ENCODE measurements at regions not wholly inside any gene's neighbourhood (a gene's known extent, or its start where the extent isn't known, plus 50 kb on each side); places are given as distances from the start of the nearest gene placed in this dataset.

DNA sequence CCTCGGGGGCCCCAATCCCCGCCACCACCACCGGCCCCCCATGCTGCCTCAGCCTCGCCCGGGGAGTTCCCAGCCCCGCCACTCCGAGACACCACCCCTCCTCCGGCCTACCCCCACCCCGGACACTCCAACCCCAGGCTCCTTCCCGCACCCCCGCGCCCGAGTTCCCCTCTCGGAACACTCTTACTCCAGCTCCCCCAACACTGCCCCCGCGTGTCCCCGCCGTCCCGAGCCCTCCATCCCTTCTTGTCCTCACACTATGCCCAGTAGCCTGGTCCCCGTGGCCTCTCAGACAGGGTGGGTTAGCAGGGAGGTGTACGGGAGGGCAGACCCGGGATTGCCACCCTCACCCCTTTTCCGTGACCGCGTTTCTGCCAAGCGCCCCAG lies 276.1 kb downstream of the BCOR start:
- dilution Hi-C loops (cut with MboI; ENCODE audit: extremely low pct_ligation_motif_present, low sequenced_read_pairs): no loop called here
- H3K4me3 ChIP-seq (ENCODE audit: control insufficient read depth in 2 of 3, extremely low read depth in 1 of 3, insufficient read depth in 2 of 3, low read depth in 1 of 3, low read length in 3 of 3): no peak overlapping the region

DNA sequence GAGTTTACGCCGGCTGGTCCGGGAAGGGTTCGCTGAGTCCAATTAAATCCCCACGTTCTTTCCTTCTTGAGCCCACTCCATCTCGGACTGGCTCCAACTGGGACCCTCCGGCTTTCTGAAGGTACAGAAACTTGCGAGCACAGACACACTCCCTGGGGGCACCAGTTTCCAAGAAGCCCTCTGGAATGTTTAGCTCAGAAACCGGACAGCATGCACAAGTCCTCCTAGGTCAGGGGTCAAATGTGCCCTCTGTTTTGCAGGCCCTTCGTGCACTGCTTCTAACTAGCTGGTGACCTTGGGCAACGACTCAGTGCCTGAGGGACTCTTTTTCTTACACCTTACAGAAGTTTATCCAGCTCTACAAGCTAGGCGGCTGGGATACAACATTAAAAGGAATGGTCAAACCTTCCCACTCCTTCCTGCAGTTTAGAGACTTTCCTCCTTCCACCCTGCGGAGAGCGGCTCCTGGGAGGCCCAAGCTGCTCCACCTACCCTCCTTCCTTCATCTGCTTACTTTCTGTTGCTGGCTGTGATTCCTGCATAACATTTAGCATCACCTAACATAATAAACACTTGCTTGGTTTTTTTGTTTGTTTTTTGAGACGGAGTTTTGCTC lies 275.5 kb downstream of the BCOR start:
- H3K9me1 ChIP-seq (ENCODE audit: control insufficient read depth, extremely low read depth, insufficient read depth, low read length): no peaks in the 10 kb centered on the region
- H3K27ac ChIP-seq (ENCODE audit: control insufficient read depth, insufficient read depth, low read length): no peak overlapping the region
- no peaks in the 10 kb centered on the region for H3K4me1 ChIP-seq (ENCODE audit: control insufficient read depth, extremely low read depth, insufficient read depth, low read length)
- no peak for DNase-seq (ENCODE audit: low read depth, low spot score)
- H2AFZ ChIP-seq (ENCODE audit: control insufficient read depth, low read length): no peak overlapping the region
- FAIRE-seq: no peak
- H3K4me2 ChIP-seq (ENCODE audit: control insufficient read depth, extremely low read depth, insufficient read depth, low read depth, low read length): no peak overlapping the region
- no peaks in the 10 kb centered on the region for H3K9me3 ChIP-seq (ENCODE audit: control insufficient read depth, low read depth, low read length)
- H3K27me3 ChIP-seq (ENCODE audit: control insufficient read depth, extremely low read depth, insufficient read depth, low read length): peaks cover 9% of the 10 kb centered on the region
- H4K20me1 ChIP-seq (ENCODE audit: control insufficient read depth, extremely low read depth, insufficient read depth, low read length): no peaks in the 10 kb centered on the region
- H3K4me3 ChIP-seq (ENCODE audit: control insufficient read depth in 2 of 3, extremely low read depth in 1 of 3, insufficient read depth in 2 of 3, low read depth in 1 of 3, low read length in 3 of 3): no peak overlapping the region
- H3K79me2 ChIP-seq (ENCODE audit: control insufficient read depth, insufficient read depth, low read length): no peaks in the 10 kb centered on the region
- dilution Hi-C loops (cut with MboI; ENCODE audit: extremely low pct_ligation_motif_present, low sequenced_read_pairs): no loop called here
- no peak for TF ChIP-seq EZH2 (IDR thresholded peaks at IDR 0.05; ENCODE audit: low read length)
- TF ChIP-seq, protein P1, sequence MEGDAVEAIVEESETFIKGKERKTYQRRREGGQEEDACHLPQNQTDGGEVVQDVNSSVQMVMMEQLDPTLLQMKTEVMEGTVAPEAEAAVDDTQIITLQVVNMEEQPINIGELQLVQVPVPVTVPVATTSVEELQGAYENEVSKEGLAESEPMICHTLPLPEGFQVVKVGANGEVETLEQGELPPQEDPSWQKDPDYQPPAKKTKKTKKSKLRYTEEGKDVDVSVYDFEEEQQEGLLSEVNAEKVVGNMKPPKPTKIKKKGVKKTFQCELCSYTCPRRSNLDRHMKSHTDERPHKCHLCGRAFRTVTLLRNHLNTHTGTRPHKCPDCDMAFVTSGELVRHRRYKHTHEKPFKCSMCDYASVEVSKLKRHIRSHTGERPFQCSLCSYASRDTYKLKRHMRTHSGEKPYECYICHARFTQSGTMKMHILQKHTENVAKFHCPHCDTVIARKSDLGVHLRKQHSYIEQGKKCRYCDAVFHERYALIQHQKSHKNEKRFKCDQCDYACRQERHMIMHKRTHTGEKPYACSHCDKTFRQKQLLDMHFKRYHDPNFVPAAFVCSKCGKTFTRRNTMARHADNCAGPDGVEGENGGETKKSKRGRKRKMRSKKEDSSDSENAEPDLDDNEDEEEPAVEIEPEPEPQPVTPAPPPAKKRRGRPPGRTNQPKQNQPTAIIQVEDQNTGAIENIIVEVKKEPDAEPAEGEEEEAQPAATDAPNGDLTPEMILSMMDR (optimal IDR thresholded peaks at IDR 0.05 in 1 of 3, IDR thresholded peaks at IDR 0.05 in 1 of 3, conservative IDR thresholded peaks at IDR 0.05 in 1 of 3; ENCODE audit: extremely low read depth in 1 of 3, insufficient read depth in 2 of 3, low read length in 3 of 3): no peak
- H3K9ac ChIP-seq (ENCODE audit: control insufficient read depth, extremely low read depth, insufficient read depth, low read length): no peak overlapping the region
- H3K36me3 ChIP-seq (ENCODE audit: control insufficient read depth in 2 of 2, extremely low read depth in 1 of 2, insufficient read depth in 2 of 2, low read length in 2 of 2): no peaks in the 10 kb centered on the region

More for the DNA sequence above, 276.1 kb downstream of the BCOR start:
- no peak for TF ChIP-seq EZH2 (IDR thresholded peaks at IDR 0.05; ENCODE audit: low read length)
- TF ChIP-seq, protein P1 (optimal IDR thresholded peaks at IDR 0.05 in 1 of 3, IDR thresholded peaks at IDR 0.05 in 1 of 3, conservative IDR thresholded peaks at IDR 0.05 in 1 of 3; ENCODE audit: extremely low read depth in 1 of 3, insufficient read depth in 2 of 3, low read length in 3 of 3): no peak
- Histone ChIP-seq H4K20me1 (ENCODE audit: control insufficient read depth, extremely low read depth, insufficient read depth, low read length) (no peaks in the 10 kb centered on the region), H3K9ac (ENCODE audit: control insufficient read depth, extremely low read depth, insufficient read depth, low read length) (no peak overlapping the region), H3K4me1 (ENCODE audit: control insufficient read depth, extremely low read depth, insufficient read depth, low read length) (no peaks in the 10 kb centered on the region), H3K79me2 (ENCODE audit: control insufficient read depth, insufficient read depth, low read length) (no peaks in the 10 kb centered on the region), H3K9me3 (ENCODE audit: control insufficient read depth, low read depth, low read length) (no peaks in the 10 kb centered on the region), H3K27me3 (ENCODE audit: control insufficient read depth, extremely low read depth, insufficient read depth, low read length) (peaks cover 9% of the 10 kb centered on the region), H3K36me3 (ENCODE audit: control insufficient read depth in 2 of 2, extremely low read depth in 1 of 2, insufficient read depth in 2 of 2, low read length in 2 of 2) (no peaks in the 10 kb centered on the region), H3K27ac (ENCODE audit: control insufficient read depth, insufficient read depth, low read length) (no peak overlapping the region), H2AFZ (ENCODE audit: control insufficient read depth, low read length) (no peak overlapping the region), H3K4me2 (ENCODE audit: control insufficient read depth, extremely low read depth, insufficient read depth, low read depth, low read length) (peak overlapping the region; percentile 16), H3K9me1 (ENCODE audit: control insufficient read depth, extremely low read depth, insufficient read depth, low read length) (no peaks in the 10 kb centered on the region)
- FAIRE-seq (no peak), DNase-seq (ENCODE audit: low read depth, low spot score) (no peak)

All from keratinocyte (primary cell).